ENCODE measurements at regions not wholly inside any gene's neighbourhood (a gene's known extent, or its start where the extent isn't known, plus 50 kb on each side); places are given as distances from the start of the nearest gene placed in this dataset.
"Not testable (repeated sequence)": the region's sequence is repeated elsewhere in the genome, so short reads cannot be mapped to it uniquely, and the experiment has no call there.

DNA sequence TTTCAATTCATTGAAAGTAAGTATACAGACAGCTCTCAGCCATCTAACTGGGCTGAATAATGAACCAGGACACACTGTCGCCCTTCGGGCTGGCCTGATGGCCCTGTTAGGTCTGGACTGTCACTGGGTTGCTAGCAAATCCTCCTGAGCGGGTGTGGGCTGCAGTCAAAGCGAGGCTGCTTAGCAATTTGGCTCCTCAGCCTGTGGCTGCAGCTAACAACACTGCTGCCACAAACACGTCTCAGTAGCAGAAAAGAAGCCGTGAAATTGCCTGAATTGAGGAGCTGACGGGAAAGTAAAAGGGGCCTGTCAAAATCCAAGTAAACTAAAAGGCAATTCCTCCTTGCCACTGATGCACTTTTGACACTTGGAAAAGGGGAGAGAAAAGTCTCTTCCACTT is 72.8 kb downstream of the SMIM20 start:
- Histone ChIP-seq H3K4me1 (ENCODE audit: insufficient read depth, low read length) (peaks cover 6% of the 10 kb centered on the region), H3K27me3 (ENCODE audit: insufficient read depth, low read length) (no peaks in the 10 kb centered on the region), H3K9me3 (ENCODE audit: low read depth, low read length) (no peaks in the 10 kb centered on the region), H3K4me3 (ENCODE audit: insufficient read depth, low read length) (no peak overlapping the region), H3K79me2 (ENCODE audit: insufficient read depth, low read length) (no peaks in the 10 kb centered on the region), H4K20me1 (ENCODE audit: insufficient read depth, low read length) (no peaks in the 10 kb centered on the region), H3K36me3 (ENCODE audit: insufficient read depth, low read length) (no peaks in the 10 kb centered on the region), H3K27ac (ENCODE audit: low read depth, low read length) (no peak overlapping the region), H2AFZ (ENCODE audit: low read length) (no peak overlapping the region), H3K4me2 (ENCODE audit: insufficient read depth, low read length) (no peak overlapping the region)
- no peak for DNase-seq (ENCODE audit: insufficient read length, low spot score, missing footprints)
- TF ChIP-seq, protein P1, sequence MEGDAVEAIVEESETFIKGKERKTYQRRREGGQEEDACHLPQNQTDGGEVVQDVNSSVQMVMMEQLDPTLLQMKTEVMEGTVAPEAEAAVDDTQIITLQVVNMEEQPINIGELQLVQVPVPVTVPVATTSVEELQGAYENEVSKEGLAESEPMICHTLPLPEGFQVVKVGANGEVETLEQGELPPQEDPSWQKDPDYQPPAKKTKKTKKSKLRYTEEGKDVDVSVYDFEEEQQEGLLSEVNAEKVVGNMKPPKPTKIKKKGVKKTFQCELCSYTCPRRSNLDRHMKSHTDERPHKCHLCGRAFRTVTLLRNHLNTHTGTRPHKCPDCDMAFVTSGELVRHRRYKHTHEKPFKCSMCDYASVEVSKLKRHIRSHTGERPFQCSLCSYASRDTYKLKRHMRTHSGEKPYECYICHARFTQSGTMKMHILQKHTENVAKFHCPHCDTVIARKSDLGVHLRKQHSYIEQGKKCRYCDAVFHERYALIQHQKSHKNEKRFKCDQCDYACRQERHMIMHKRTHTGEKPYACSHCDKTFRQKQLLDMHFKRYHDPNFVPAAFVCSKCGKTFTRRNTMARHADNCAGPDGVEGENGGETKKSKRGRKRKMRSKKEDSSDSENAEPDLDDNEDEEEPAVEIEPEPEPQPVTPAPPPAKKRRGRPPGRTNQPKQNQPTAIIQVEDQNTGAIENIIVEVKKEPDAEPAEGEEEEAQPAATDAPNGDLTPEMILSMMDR (IDR thresholded peaks at IDR 0.05; ENCODE audit: extremely low read depth, low read depth, low read length), result no peak

- no peak overlapping the region for H2AFZ ChIP-seq (ENCODE audit: low read length)
- DNase-seq (ENCODE audit: insufficient read length, low spot score, missing footprints), result no peak
- H3K4me2 ChIP-seq (ENCODE audit: insufficient read depth, low read length), result no peak overlapping the region
- H3K36me3 ChIP-seq (ENCODE audit: insufficient read depth, low read length), result no peaks in the 10 kb centered on the region
- H3K4me1 ChIP-seq (ENCODE audit: insufficient read depth, low read length), result peaks cover 15% of the 10 kb centered on the region
- H3K27ac ChIP-seq (ENCODE audit: low read depth, low read length), result peak overlapping the region; percentile 7
- TF ChIP-seq, protein P1 (IDR thresholded peaks at IDR 0.05; ENCODE audit: extremely low read depth, low read depth, low read length), result no peak
- H3K9me3 ChIP-seq (ENCODE audit: low read depth, low read length), result no peaks in the 10 kb centered on the region
- no peaks in the 10 kb centered on the region for H3K27me3 ChIP-seq (ENCODE audit: insufficient read depth, low read length)
- H3K4me3 ChIP-seq (ENCODE audit: insufficient read depth, low read length), result no peak overlapping the region
- no peaks in the 10 kb centered on the region for H3K79me2 ChIP-seq (ENCODE audit: insufficient read depth, low read length)
- no peaks in the 10 kb centered on the region for H4K20me1 ChIP-seq (ENCODE audit: insufficient read depth, low read length)
Measured at GRCh38 chr4:25991340-25991739, 77.3 kb downstream of the SMIM20 start.

DNA sequence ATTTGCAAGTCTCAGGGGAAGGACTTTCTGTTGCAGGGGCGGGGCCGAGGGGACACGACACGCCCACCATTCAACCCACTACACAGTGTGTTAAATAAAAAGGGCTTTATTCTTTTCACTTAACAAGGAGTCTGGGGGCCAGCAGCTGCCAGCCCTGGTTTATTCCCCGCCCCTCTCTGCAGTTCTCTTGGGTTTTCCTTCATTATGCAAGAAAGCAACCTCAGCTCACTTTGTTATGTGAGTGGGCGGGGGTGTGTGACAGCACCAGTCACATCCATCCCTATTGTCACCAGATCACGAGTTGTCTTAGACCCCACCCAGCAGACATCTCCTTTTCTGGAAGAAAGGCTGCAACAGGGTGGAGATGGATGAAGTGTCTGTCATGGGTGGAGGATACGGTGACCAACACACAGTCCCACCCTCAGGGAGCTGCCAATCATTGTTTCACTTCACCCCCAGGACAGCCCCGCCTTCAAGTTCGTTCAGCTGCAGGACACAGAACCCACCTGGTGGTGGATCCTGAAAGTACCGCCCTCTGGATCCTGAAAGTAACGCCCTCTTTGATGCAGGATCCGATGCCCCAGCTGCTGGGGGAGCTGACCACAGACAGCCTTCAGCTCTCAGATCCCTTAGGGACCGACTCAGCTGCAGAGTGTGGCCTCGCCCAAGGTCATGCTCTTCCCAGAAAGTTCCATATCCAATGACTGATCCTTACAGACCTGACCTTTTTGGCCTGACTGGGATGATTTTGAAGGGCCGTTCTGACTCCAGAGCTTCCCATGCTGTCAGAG is 79.6 kb downstream of the SMIM20 start:
- no peak overlapping the region for H2AFZ ChIP-seq (ENCODE audit: low read length)
- H3K4me1 ChIP-seq (ENCODE audit: insufficient read depth, low read length), result peaks cover 12% of the 10 kb centered on the region
- no peak overlapping the region for H3K4me2 ChIP-seq (ENCODE audit: insufficient read depth, low read length)
- no peaks in the 10 kb centered on the region for H3K36me3 ChIP-seq (ENCODE audit: insufficient read depth, low read length)
- peak; percentile 70 for DNase-seq (ENCODE audit: insufficient read length, low spot score, missing footprints)
- H4K20me1 ChIP-seq (ENCODE audit: insufficient read depth, low read length), result no peaks in the 10 kb centered on the region
- H3K9me3 ChIP-seq (ENCODE audit: low read depth, low read length), result no peaks in the 10 kb centered on the region
- no peaks in the 10 kb centered on the region for H3K27me3 ChIP-seq (ENCODE audit: insufficient read depth, low read length)
- TF ChIP-seq, protein P1 (IDR thresholded peaks at IDR 0.05; ENCODE audit: extremely low read depth, low read depth, low read length), result peak; percentile 34
- H3K79me2 ChIP-seq (ENCODE audit: insufficient read depth, low read length), result no peaks in the 10 kb centered on the region
- no peak overlapping the region for H3K27ac ChIP-seq (ENCODE audit: low read depth, low read length)
- no peak overlapping the region for H3K4me3 ChIP-seq (ENCODE audit: insufficient read depth, low read length)

DNA sequence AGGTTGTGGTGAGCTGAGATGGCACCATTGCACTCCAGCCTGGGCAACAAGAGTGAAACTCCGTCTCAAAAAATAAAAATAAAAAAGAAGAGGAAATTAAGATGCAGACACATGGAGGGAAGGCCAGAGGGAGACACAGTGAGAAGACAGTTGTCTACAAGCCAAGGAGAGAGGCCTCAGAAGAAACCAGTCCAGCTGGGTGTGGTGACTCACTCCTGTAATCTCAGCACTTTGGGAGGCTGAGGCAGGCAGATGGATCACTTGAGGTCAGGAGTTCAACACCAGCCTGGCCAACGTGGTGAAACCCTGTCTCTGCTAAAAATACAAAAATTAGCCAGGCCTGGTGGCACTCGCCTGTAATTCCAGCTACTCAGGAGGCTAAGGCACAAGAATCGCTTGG is 80.6 kb downstream of the SMIM20 start:
- DNase-seq (ENCODE audit: insufficient read length, low spot score, missing footprints); H3K36me3 ChIP-seq (ENCODE audit: insufficient read depth, low read length); H3K79me2 ChIP-seq (ENCODE audit: insufficient read depth, low read length); H3K27me3 ChIP-seq (ENCODE audit: insufficient read depth, low read length); H3K4me3 ChIP-seq (ENCODE audit: insufficient read depth, low read length); H2AFZ ChIP-seq (ENCODE audit: low read length); H3K27ac ChIP-seq (ENCODE audit: low read depth, low read length); H4K20me1 ChIP-seq (ENCODE audit: insufficient read depth, low read length); H3K4me2 ChIP-seq (ENCODE audit: insufficient read depth, low read length); H3K9me3 ChIP-seq (ENCODE audit: low read depth, low read length): not testable (repeated sequence)
- H3K4me1 ChIP-seq (ENCODE audit: insufficient read depth, low read length), result peaks cover 12% of the 10 kb centered on the region
